ENCODE measurements at regions not wholly inside any gene's neighbourhood (a gene's known extent, or its start where the extent isn't known, plus 50 kb on each side); places are given as distances from the start of the nearest gene placed in this dataset.
A peak's percentile ranks its signal among the peaks of the same experiment; 100 is the strongest.

- H3K4me3 ChIP-seq = no peak overlapping the region
- peaks cover 6% of the 10 kb centered on the region for H3K4me1 ChIP-seq
- H3K27me3 ChIP-seq = no peaks in the 10 kb centered on the region
- TF ChIP-seq POLR2A (IDR thresholded peaks at IDR 0.05) = no peak
- TF ChIP-seq, protein P1, sequence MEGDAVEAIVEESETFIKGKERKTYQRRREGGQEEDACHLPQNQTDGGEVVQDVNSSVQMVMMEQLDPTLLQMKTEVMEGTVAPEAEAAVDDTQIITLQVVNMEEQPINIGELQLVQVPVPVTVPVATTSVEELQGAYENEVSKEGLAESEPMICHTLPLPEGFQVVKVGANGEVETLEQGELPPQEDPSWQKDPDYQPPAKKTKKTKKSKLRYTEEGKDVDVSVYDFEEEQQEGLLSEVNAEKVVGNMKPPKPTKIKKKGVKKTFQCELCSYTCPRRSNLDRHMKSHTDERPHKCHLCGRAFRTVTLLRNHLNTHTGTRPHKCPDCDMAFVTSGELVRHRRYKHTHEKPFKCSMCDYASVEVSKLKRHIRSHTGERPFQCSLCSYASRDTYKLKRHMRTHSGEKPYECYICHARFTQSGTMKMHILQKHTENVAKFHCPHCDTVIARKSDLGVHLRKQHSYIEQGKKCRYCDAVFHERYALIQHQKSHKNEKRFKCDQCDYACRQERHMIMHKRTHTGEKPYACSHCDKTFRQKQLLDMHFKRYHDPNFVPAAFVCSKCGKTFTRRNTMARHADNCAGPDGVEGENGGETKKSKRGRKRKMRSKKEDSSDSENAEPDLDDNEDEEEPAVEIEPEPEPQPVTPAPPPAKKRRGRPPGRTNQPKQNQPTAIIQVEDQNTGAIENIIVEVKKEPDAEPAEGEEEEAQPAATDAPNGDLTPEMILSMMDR (IDR thresholded peaks at IDR 0.05) = no peak
- ATAC-seq (peak; percentile 86), DNase-seq (peak in 3 of 4 donors; percentile 37 to 65 (median 44))
- no peaks in the 10 kb centered on the region for H3K9me3 ChIP-seq
- no peaks in the 10 kb centered on the region for H3K36me3 ChIP-seq (replicated peaks in 1 of 2; ENCODE audit: insufficient read depth in 1 of 2, low read depth in 2 of 2)
- WGBS, 2 donors = 29 to 38% methylated on average over 3 of the region's 3 CpGs
- intact Hi-C loops (cut with DNase I) = no loop called here
- no peak overlapping the region for H3K27ac ChIP-seq
Measured at GRCh38 chr4:66694739-66695138, 850.6 kb downstream of the CENPC start.

DNA sequence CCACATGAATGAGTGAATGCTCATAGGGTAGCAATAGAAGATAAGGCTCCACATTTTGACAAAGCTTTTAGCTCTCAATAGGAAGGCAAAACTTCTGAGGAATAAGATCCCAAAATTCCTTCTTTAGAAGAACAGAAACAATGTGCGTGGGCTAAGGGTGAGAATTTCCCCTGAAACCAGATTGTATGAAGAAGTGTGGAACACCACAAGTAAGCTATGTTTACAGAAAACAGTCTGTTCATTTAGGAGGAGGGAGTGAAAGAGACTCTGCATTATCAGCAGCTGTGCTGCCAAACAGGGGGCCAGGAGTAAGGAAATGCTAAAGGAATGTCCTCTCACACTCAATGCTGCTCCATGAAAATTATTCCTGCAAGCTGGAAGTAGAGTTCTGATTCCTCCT is 851.6 kb downstream of the CENPC start:
- no peak overlapping the region for H3K4me3 ChIP-seq
- no peaks in the 10 kb centered on the region for H3K36me3 ChIP-seq (replicated peaks in 1 of 2; ENCODE audit: insufficient read depth in 1 of 2, low read depth in 2 of 2)
- peaks cover 6% of the 10 kb centered on the region for H3K4me1 ChIP-seq
- ATAC-seq (no peak), DNase-seq (no peak)
- intact Hi-C loops (cut with DNase I) = no loop called here
- no peaks in the 10 kb centered on the region for H3K27me3 ChIP-seq
- TF ChIP-seq, protein P1 (IDR thresholded peaks at IDR 0.05) = no peak
- no peak for TF ChIP-seq POLR2A (IDR thresholded peaks at IDR 0.05)
- WGBS, 2 donors = 60 to 64% methylated on average over 1 of the region's 1 CpG
- no peaks in the 10 kb centered on the region for H3K9me3 ChIP-seq
- no peak overlapping the region for H3K27ac ChIP-seq

DNA sequence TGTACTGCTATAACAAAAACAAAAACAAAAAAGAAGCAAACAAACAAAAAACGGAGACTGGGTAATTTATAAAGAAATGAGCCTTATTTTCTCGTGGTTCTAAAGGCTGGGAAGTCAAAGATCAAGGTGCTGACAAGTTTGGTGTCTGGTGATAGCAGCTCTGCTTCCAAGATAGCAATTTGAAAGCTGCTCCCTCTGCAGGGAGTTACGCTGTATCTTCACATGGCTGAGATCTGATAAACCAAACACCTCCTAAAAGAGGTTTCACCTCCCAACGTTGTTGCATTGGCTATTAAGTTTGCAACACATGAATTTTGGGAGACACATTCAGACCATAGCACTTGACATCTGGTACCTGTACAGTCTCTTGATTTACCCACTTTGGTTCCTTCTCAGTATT is 854.2 kb downstream of the CENPC start:
- H3K27ac ChIP-seq = no peak overlapping the region
- TF ChIP-seq, protein P1 (IDR thresholded peaks at IDR 0.05) = no peak
- no peak for TF ChIP-seq POLR2A (IDR thresholded peaks at IDR 0.05)
- no peak for DNase-seq
- no peaks in the 10 kb centered on the region for H3K9me3 ChIP-seq
- intact Hi-C loops (cut with DNase I) = no loop called here
- H3K27me3 ChIP-seq = no peaks in the 10 kb centered on the region
- no peak for ATAC-seq
- 49 to 51% methylated on average over 4 of the region's 4 CpGs for WGBS, 2 donors
- no peak overlapping the region for H3K4me3 ChIP-seq
- H3K36me3 ChIP-seq (replicated peaks in 1 of 2; ENCODE audit: insufficient read depth in 1 of 2, low read depth in 2 of 2) = no peaks in the 10 kb centered on the region
- peaks cover 6% of the 10 kb centered on the region for H3K4me1 ChIP-seq

- 18% methylated on average over 3 of the region's 3 CpGs for WGBS, 2 donors
- Histone ChIP-seq H3K9me3 (no peaks in the 10 kb centered on the region), H3K27ac (no peak overlapping the region), H3K36me3 (replicated peaks in 1 of 2; ENCODE audit: insufficient read depth in 1 of 2, low read depth in 2 of 2) (no peaks in the 10 kb centered on the region), H3K4me3 (no peak overlapping the region), H3K4me1 (peaks cover under 1% of the 10 kb centered on the region), H3K27me3 (no peaks in the 10 kb centered on the region)
- no peak for DNase-seq
- intact Hi-C loops (cut with DNase I) = no loop called here
- TF ChIP-seq, protein P1 (IDR thresholded peaks at IDR 0.05) = peak in 4 of 7 experiments; percentile 11 to 38 (median 24)
- TF ChIP-seq POLR2A (IDR thresholded peaks at IDR 0.05) = no peak
- no peak for ATAC-seq
Measured at GRCh38 chr4:66688674-66689073, 856.6 kb downstream of the CENPC start.

DNA sequence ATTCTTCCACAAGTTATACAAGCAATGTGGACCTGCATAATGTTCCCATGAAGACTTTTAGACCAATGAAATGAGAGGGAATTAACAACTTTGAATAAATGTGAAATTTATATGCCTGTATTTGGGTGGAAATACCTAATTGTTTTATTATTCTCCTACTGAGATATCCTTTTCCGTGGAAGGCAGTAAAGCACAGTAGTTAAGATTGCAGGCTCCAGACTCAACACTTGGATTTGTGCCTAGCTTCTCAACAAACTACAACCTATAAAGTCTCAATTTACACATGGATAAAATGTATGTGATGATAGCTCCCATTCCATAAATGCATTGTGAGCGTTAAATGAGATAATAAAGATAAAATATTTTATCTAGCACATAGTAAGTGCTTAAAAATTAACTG is 857.8 kb downstream of the CENPC start:
- intact Hi-C loops (cut with DNase I) = no loop called here
- no peak overlapping the region for H3K4me3 ChIP-seq
- H3K36me3 ChIP-seq (replicated peaks in 1 of 2; ENCODE audit: insufficient read depth in 1 of 2, low read depth in 2 of 2) = no peaks in the 10 kb centered on the region
- no peaks in the 10 kb centered on the region for H3K9me3 ChIP-seq
- no peak overlapping the region for H3K27ac ChIP-seq
- no peaks in the 10 kb centered on the region for H3K4me1 ChIP-seq
- no peak for ATAC-seq
- DNase-seq = no peak
- H3K27me3 ChIP-seq = no peaks in the 10 kb centered on the region
- WGBS, 2 donors = 68 to 75% methylated on average over 2 of the region's 2 CpGs
- no peak for TF ChIP-seq POLR2A (IDR thresholded peaks at IDR 0.05)
- TF ChIP-seq, protein P1 (IDR thresholded peaks at IDR 0.05) = no peak
